HG02852 (cell line): ENCODE measurements at regions not wholly inside any gene's neighbourhood (a gene's known extent, or its start where the extent isn't known, plus 50 kb on each side); places are given as distances from the start of the nearest gene placed in this dataset.

Experiments
- ATAC-seq: cut with Tn5 transposase; IDR thresholded peaks from one replicate; pipeline ENCODE4 v1.9.1; 2021; ENCODE audit warnings: mild to moderate bottlenecking, moderate library complexity; ENCODE audit not compliant: unreplicated experiment

GRCh38 chr1:238248356-238248755 is 357.6 kb upstream of the ZP4 start:
- ATAC-seq: no peak

GRCh38 chr1:238242181-238242580 is 351.5 kb upstream of the ZP4 start:
- ATAC-seq: no peak

- ATAC-seq: no peak
Measured at GRCh38 chr1:238241607-238242006, 350.9 kb upstream of the ZP4 start.

DNA sequence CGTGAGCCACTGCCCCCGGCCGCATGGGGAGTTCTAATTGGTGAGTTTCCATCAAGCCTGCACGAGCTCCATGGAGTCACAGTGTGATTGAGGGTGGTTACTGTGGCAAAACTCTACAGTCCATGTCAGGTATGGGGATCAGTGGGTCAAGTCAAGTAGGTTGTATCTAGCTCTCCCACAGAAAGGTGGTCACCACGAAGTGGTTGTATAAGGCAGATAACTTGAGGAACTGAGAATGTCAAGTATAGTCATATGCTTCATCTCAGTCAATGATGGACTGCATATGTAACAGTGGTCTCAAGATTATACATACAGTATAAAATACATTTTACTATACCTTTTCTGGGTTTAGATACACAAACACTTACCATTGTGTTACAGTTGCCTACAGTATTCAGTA is 348.6 kb upstream of the ZP4 start:
- ATAC-seq: no peak

DNA sequence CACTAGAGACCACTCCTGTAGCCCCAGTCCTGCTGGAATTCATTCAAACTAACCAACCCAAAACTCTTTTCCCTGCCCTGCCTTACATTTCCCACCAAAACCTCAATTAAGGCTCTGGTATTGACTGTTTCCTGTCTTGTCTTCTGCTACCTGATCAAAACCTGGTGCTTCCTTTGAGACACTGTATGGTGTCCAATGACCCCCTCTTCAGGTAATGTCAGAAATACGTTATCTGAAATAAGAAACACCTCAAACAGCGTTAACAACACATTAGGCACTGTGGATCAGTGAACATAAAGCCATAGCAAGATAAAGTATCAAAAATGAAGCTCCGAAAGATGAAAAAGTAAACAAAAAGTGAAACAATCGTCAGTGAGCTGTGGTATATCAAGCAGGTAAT is 343.2 kb upstream of the ZP4 start:
- ATAC-seq: no peak

- ATAC-seq: no peak
Measured at GRCh38 chr1:238232084-238232710, 341.5 kb upstream of the ZP4 start.

DNA sequence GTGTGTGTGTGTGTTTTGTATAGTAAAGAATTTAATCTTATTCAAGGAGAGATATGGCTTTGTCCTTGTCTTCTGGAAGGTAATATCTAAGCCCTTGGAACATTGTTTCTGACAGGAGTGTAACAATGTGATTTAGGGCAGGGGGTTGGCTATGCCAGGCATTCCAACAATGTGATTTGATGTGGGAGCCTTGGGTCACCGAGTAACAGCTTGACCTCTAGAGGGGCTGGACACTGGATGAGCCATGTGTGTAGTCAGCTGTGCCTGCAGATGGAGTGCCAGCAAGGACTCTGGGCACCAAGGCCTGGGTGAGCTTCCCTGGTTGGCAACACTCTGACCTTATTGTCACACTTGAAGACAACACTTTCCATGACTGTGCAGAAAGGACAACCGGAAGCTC is 336.1 kb upstream of the ZP4 start:
- no peak for ATAC-seq

DNA sequence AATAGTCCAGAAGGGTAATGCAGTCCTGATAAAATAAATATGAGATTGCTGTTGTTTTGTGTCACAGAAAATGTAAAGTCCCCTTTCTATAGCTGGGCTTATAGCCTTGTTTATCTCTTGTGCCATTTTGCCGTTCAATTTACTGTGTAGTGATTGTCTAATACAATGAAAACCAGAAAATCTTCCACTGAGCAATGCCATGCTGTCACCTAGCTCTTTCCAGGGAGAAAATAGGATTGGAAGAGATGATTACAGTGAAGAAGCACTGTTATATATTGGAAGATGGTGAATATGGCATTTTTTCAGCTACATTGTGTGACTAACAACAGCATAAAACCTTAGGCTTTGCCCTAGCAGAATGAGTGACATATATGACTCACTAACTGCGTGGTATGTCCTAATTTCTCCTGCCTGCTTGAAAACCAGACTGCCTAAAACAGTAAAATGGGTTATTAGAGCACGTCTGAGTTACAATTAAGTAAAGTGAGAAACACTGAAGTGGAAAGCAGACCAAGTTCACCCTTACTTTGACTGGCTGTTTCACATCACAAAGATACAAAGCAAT is 332.4 kb upstream of the ZP4 start:
- ATAC-seq: no peak

GRCh38 chr1:238221738-238222137 is 331.0 kb upstream of the ZP4 start:
- no peak for ATAC-seq

DNA sequence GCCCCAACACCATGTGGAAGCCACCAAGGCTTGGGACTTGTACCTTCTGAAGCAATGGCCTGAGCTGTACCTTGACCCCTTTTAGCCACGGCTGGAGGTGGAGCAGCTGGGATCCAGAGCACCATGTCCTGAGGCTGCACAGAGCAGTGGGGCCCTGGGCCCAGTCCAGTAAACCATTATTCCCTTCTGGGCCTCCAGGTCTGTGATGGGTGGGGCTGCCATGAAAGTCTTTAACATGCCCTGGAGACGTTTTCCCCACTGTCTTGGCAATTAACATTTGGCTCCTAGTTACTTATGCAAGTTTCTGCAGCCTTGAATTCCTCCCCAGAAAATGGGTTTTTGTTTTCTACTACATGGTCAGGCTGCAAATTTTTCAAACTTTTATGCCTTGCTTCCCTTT is 323.7 kb upstream of the ZP4 start:
- no peak for ATAC-seq

- no peak for ATAC-seq
Measured at GRCh38 chr1:238205045-238205662, 314.4 kb upstream of the ZP4 start.

- no peak for ATAC-seq
Measured at GRCh38 chr1:238201992-238202391, 311.3 kb upstream of the ZP4 start.

DNA sequence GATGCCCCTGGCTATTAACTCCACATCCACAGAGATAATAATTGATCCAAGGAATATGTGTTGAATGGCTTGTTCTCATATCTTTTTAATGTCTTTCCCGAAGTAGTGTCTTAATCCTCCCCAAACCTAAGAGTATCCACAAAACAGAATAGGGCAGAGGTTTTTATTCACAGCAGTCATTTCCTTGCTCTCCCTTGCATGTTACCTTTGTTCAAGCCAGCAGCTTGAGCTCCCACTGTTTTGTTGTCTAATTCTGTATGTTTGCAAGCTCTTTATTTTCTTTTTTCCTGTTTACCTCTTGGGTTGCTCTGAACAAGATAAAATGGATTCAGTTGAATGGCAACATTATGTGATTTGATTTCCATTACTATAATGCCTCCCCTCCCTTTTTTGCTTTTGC is 308.6 kb upstream of the ZP4 start:
- ATAC-seq: no peak

DNA sequence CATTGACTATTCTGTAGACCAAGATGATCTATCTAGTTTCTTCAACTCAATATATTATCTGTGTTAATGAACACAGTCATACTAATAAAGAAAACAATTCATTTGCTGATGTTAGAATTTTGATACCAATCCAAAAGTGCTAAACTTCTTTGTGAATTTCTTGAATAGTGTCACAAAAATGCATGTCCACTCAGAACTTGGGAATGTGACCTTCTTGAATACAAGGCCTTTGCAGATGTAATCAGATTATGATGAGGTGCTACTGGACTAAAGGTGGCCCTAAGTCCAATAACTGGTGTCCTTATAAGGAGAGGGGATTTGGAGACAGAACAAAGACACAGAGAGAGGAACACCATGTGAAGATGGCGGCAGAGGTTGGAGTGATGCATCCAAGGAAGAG is 305.8 kb upstream of the ZP4 start:
- no peak for ATAC-seq

DNA sequence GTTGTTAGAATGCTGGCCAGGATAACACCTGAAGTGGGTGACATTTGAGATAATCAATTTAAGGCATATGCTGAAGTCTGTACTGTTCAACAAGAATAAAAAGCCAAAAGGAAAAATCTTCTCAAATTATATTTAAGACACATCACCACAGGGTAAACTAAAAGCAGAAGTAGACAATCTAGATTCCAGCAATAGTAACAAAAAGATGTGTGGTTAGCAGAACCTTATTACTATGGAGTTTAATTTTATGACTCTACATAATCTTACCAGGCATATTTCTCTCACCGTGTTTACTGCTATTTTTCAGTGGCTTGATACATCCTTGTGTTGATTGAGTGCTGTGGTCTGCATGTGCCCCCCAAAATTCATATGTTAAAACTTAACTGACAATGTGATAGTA is 300.4 kb upstream of the ZP4 start:
- no peak for ATAC-seq

DNA sequence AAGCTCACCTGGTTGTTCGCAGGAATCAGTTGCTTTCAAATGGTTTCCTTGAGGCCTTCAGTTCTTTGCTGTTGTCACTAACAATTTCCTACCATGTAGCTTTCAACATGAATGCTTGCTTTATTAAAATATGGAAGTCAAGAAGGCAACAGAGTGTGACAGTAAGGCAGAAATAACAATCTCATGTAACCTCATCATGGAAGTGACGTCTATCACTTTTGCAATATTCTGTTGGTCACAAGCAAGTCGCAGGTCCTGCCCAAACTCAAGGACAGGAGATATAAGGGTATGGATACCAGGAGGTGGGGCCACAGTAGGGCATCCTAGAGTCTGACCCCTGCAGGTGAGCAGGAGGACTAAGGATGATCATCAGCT is 296.8 kb upstream of the ZP4 start:
- no peak for ATAC-seq

DNA sequence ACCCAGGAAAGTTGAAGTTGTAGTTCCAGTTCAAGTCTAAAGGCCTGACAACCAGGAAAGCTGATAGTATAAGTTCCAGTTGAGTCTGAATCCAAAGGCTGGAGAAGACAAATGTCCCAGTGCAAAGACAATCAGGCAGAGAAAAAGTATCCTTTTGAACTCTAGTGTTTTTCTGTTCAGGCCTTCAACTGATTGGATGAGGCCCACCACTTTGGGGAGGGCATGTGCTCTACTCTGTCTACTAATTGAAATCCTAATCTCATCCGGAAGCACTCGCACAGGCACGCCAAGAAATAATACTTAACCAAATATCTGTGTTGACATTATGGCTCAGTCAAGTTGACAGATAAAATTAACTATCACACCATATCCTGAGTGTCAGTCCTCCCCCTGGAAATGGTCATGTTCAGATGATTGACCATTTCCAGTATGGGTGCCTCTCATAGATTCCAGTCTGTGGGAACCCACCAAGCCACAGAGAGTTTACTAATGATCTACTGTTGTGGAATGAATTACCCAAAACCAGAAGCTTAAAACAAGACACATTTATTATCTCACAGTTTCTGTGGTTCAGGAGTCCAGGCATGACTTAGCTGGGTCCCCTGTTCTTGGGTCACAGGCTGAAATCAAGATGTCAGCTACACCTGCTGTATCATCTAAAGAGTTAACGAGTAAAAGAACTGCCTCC is 296.3 kb upstream of the ZP4 start:
- no peak for ATAC-seq

DNA sequence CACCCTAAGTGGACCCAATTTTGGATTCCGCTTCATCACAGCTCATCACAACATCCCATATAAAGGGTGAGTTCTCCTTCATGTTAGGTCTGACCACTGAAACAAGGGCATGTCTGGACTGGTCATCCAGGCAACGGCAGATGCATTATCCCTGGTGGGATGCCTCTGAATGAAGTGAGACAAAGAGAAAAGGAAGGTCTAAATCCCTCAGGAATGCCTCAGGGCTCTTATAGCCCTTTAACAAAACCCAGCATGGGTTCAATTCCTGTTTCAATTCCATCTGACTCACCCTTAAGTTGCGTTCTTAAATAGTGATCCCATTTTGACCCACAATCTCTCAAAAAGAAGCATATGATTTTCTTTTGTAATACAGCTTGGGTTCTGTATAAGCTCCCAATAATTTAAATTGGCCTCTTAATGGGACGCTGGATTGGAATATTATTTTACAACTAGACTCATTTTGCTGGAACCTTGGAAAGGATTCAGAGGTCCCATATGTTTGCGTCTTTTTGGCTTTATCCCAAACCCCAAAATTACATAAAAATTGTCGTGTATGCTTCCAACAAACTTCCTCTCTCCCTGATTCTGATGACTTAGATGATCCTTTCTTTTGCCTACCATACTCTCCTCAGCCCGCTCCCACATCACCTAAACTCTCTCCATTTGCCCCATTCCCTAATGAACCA is 287.4 kb upstream of the ZP4 start:
- ATAC-seq: no peak

- ATAC-seq: no peak
Measured at GRCh38 chr1:238177351-238177750, 286.6 kb upstream of the ZP4 start.

DNA sequence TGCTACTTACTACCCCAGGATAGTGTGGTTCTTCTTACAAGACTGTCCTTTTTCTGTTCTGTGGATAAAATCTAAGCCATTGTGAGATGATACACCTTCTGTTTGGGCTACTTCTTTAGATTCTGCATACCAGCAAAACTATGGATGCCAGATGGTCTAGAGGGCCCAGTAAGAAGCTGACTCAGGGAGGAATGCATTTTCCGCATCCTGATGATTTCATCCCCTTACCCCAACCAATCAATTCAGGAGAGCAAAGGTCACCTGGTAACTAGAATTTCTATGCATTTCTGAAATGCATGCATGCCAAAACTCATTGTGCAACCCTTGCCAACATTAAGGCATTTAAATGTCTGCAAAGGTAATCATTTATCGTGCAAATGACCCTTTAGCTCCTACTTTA is 285.7 kb upstream of the ZP4 start:
- ATAC-seq: no peak

DNA sequence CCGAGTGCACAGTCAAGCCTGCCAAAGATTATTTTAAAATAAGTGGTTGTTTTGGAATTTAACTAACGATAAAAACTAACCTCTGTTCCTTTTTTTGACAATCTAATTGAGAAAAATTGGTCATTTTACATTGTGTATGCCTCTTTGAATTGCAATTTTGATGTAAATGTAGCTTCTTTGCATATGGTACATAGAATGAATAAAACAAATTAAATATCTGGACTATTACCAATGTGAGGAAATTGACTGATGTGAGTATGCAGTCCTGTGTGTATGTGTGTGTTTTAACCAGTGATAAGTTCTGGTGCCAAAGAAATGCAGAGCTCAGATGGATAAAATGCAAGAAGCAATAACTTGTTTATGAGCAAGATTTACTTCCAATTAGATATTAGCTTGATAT is 281.3 kb upstream of the ZP4 start:
- no peak for ATAC-seq

DNA sequence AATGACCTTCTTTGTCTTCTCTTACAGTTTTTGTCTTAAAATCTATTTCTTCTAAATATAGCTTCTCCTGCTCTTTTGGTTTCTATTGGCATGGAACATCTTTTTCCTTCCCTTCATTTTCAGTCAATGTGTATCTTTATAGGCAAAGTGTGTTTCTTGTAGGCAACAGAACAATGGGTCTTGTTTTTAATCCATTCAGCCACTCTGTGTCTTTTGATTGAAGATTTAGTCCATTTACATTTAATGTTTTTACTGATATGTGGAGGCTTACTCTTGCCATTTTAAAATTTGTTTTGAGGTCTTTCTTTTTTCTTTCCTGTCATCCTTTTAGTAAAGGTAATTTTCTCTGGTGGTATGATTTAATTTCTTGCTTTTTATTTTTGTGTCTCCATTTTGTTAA is 271.2 kb upstream of the ZP4 start:
- no peak for ATAC-seq
